Endothelial cell of umbilical vein (primary cell): ENCODE measurements at regions not wholly inside any gene's neighbourhood (a gene's known extent, or its start where the extent isn't known, plus 50 kb on each side); places are given as distances from the start of the nearest gene placed in this dataset.

Source experiments
- BruUV-seq: library from RNA; stranded (reverse); fragments of 400-500 nt; replicated peaks from 2 replicates; lab custom pipeline; 2021; lab: Mats Ljungman, UMichigan
- CTCF ChIA-PET: fragments of 300-600, 350-600 bp; sonication (Branson Sonifier 250); formaldehyde crosslinking; loops from one replicate; lab custom pipeline; 2021; ENCODE audit warnings: antibody characterized with exemption, inconsistent platforms; lab: Charles Lee
- POLR2A ChIA-PET: fragments of 300-600, 350-600 bp; sonication (Branson Sonifier 250); formaldehyde crosslinking; loops from one replicate; lab custom pipeline; 2021; ENCODE audit warnings: antibody characterized with exemption, inconsistent platforms; lab: Charles Lee
- DNase-seq: peaks from one replicate; pipeline ENCODE4 v3.0.0-alpha.2; 2011; ENCODE audit warnings: low read depth, low spot score
- FAIRE-seq: peaks from 2 replicates; lab custom pipeline; 2011; peaks lifted over from hg19 to GRCh38; lab: Jason Lieb, UNC
- H2AFZ ChIP-seq: 2 replicates; pipeline ENCODE4 v1.6.0; 2012; ENCODE audit warnings: low read depth, low read length, control low read depth, inconsistent platforms
- H3K27ac ChIP-seq: 2 replicates; pipeline ENCODE4 v1.5.1; 2011; ENCODE audit warnings: low read depth, mild to moderate bottlenecking, control low read depth, low read length, moderate library complexity; ENCODE audit not compliant: insufficient read depth
- H3K27me3 ChIP-seq, 2 experiments: 2 replicates each; pipeline versions ENCODE4 v1.6.0 to v1.6.1; 2011; ENCODE audit warnings: low read length in 2 of 2, mixed read lengths in 1 of 2; ENCODE audit not compliant: control insufficient read depth in 2 of 2, insufficient read depth in 2 of 2
- H3K36me3 ChIP-seq, 2 experiments: 2 replicates in 1 of 2; 3 replicates in 1 of 2; pipeline ENCODE4 v1.5.1; 2011; ENCODE audit warnings: low read length in 2 of 2, mild to moderate bottlenecking in 1 of 2, moderate library complexity in 1 of 2; ENCODE audit not compliant: control insufficient read depth in 2 of 2, insufficient read depth in 2 of 2; ENCODE audit errors: extremely low read depth in 1 of 2
- H3K4me1 ChIP-seq: 3 replicates; pipeline ENCODE4 v1.5.1; 2011; ENCODE audit warnings: mild to moderate bottlenecking, low read length; ENCODE audit not compliant: control insufficient read depth, insufficient read depth; ENCODE audit errors: extremely low read depth
- H3K4me2 ChIP-seq: 2 replicates; pipeline ENCODE4 v1.6.1; 2011; ENCODE audit warnings: low read length, control low read depth, mixed read lengths; ENCODE audit not compliant: insufficient read depth
- H3K4me3 ChIP-seq, 3 experiments: fragments of 200-600 bp in 1 of 3; sonication (generic), shearing (Covaris generic) in 1 of 3; replicated peaks in 1 of 3; 2 replicates each; pipeline ENCODE4 v1.5.1; 2011 to 2016; ENCODE audit warnings: control low read depth in 3 of 3, low read length in 3 of 3, mild to moderate bottlenecking in 2 of 3, inconsistent platforms in 1 of 3, low read depth in 1 of 3, moderate library complexity in 1 of 3; ENCODE audit not compliant: insufficient read depth in 1 of 3
- H3K79me2 ChIP-seq: 2 replicates; pipeline ENCODE4 v1.6.0; 2012; ENCODE audit warnings: low read length, inconsistent platforms; ENCODE audit not compliant: control insufficient read depth, insufficient read depth
- H3K9ac ChIP-seq: replicated peaks from 2 replicates; pipeline ENCODE3; 2011; ENCODE audit warnings: low read length, control low read depth; ENCODE audit not compliant: insufficient read depth; ENCODE audit errors: extremely low read depth
- H3K9me1 ChIP-seq: replicated peaks from 3 replicates; pipeline ENCODE4 v1.6.0; 2011; ENCODE audit warnings: mild to moderate bottlenecking, low read length; ENCODE audit not compliant: control insufficient read depth, insufficient read depth; ENCODE audit errors: extremely low read depth
- H3K9me3 ChIP-seq: replicated peaks from 2 replicates; pipeline ENCODE4 v1.5.1; 2012; ENCODE audit warnings: low read length, inconsistent platforms; ENCODE audit not compliant: control insufficient read depth, insufficient read depth
- H4K20me1 ChIP-seq: replicated peaks from 2 replicates; pipeline ENCODE3; 2011; ENCODE audit warnings: mild to moderate bottlenecking, low read length; ENCODE audit not compliant: control insufficient read depth, insufficient read depth; ENCODE audit errors: extremely low read depth
- CTCF ChIP-seq, 2 donors: IDR thresholded peaks; 1 replicate in 1 of 2; 2 replicates in 1 of 2; pipeline ENCODE4 v1.5.1; 2011; ENCODE audit warnings: low read length in 2 of 2, mild to moderate bottlenecking in 2 of 2, moderate library complexity in 2 of 2, control low read depth in 1 of 2, inconsistent platforms in 1 of 2, low read depth in 1 of 2; ENCODE audit not compliant: insufficient read depth in 1 of 2; ENCODE audit errors: extremely low read depth in 1 of 2
- EZH2 ChIP-seq: IDR thresholded peaks from 2 replicates; pipeline ENCODE4 v1.6.1; 2012; ENCODE audit warnings: borderline replicate concordance, low read depth, mild to moderate bottlenecking, moderate library complexity, low read length, inconsistent platforms; ENCODE audit not compliant: severe bottlenecking
- FOS ChIP-seq: IDR thresholded peaks from 2 replicates; pipeline ENCODE4 v1.6.1; 2011; ENCODE audit warnings: mild to moderate bottlenecking, low read length, moderate library complexity, borderline replicate concordance; ENCODE audit not compliant: insufficient read depth
- GATA2 ChIP-seq: IDR thresholded peaks from 2 replicates; pipeline ENCODE4 v1.7.0; 2011; ENCODE audit warnings: low read depth, mild to moderate bottlenecking, moderate library complexity, mixed read lengths, low read length; ENCODE audit not compliant: insufficient read length, insufficient read depth
- JUN ChIP-seq: IDR thresholded peaks from 2 replicates; pipeline ENCODE4 v1.6.1; 2011; ENCODE audit warnings: borderline replicate concordance, low read depth; ENCODE audit not compliant: insufficient read length, insufficient read depth
- MAX ChIP-seq: IDR thresholded peaks from 2 replicates; pipeline ENCODE4 v1.6.1; 2011; ENCODE audit not compliant: insufficient read depth, insufficient read length
- MYC ChIP-seq: IDR thresholded peaks from one replicate; pipeline ENCODE4 v1.6.1; 2011; ENCODE audit warnings: mild to moderate bottlenecking, low read depth, low read length
- POLR2A ChIP-seq: IDR thresholded peaks from 2 replicates; pipeline ENCODE4 v1.6.1; 2012; ENCODE audit warnings: low read depth, mild to moderate bottlenecking, control low read depth, low read length
- POLR2AphosphoS5 ChIP-seq: IDR thresholded peaks from 2 replicates; pipeline ENCODE4 v1.6.1; 2012; ENCODE audit warnings: low read depth, mild to moderate bottlenecking, control low read depth, low read length, moderate library complexity; ENCODE audit not compliant: insufficient read depth
- dilution Hi-C: fragments of 300-500 bp; cut with MboI; formaldehyde crosslinking; loops from one replicate; pipeline ENCODE4 v1.15.0; 2019; ENCODE audit warnings: low sequenced_read_pairs; ENCODE audit not compliant: extremely low pct_ligation_motif_present
- intact Hi-C: fragments of 100-400 bp; cut with micrococcal nuclease; formaldehyde crosslinking; loops from one replicate; pipeline ENCODE4 v1.10.0; 2022

GRCh38 chr16:66042341-66042740 lies 324.1 kb upstream of the CDH5 start:
- ChIA-PET CTCF (no interaction called here), POLR2A (no interaction called here)
- no peaks in the 10 kb centered on the region for H3K4me1 ChIP-seq
- no peak overlapping the region for H3K4me2 ChIP-seq
- H3K9me1 ChIP-seq, result no peaks in the 10 kb centered on the region
- no peaks in the 10 kb centered on the region for H3K27me3 ChIP-seq
- no peaks in the 10 kb centered on the region for H3K36me3 ChIP-seq
- DNase-seq (no peak), FAIRE-seq (no peak)
- no TSS peak for BruUV-seq
- H3K27ac ChIP-seq, result no peak overlapping the region
- H3K4me3 ChIP-seq, result no peak overlapping the region
- intact Hi-C loops, result no loop called here
- H4K20me1 ChIP-seq, result no peaks in the 10 kb centered on the region
- H2AFZ ChIP-seq, result no peak overlapping the region
- no peak for TF ChIP-seq POLR2AphosphoS5
- no peak for TF ChIP-seq POLR2A
- TF ChIP-seq EZH2, result no peak
- no peak for TF ChIP-seq GATA2
- no peak for TF ChIP-seq MYC
- no peak for TF ChIP-seq MAX
- TF ChIP-seq FOS, result no peak
- TF ChIP-seq CTCF (IDR thresholded peaks at IDR 0.05; ENCODE audit: extremely low read depth in 1 of 2, insufficient read depth in 1 of 2, low read depth in 1 of 2, low read length in 2 of 2), result no peak
- TF ChIP-seq JUN, result no peak
- no peaks in the 10 kb centered on the region for H3K9me3 ChIP-seq
- no peaks in the 10 kb centered on the region for H3K79me2 ChIP-seq
- H3K9ac ChIP-seq, result no peak overlapping the region
- dilution Hi-C loops, result no loop called here
